Calu3 (cell line): ENCODE measurements at regions not wholly inside any gene's neighbourhood (a gene's known extent, or its start where the extent isn't known, plus 50 kb on each side); places are given as distances from the start of the nearest gene placed in this dataset.

ENCODE experiments used
- BruUV-seq: library from RNA; stranded (reverse); fragments of 400-500 nt; replicated peaks from 2 replicates; lab custom pipeline; 2021; lab: Mats Ljungman, UMichigan
- CTCF ChIA-PET: fragments of 300-600 bp; sonication (Branson Sonifier 250); formaldehyde crosslinking; loops from one replicate; lab custom pipeline; 2022; ENCODE audit warnings: antibody characterized with exemption; lab: Charles Lee
- DNase-seq: peaks from one replicate; pipeline ENCODE4 v3.0.0; 2022
- H3K27ac Mint-ChIP-seq: one replicate; pipeline ENCODE4 v1.8.0; 2022; ENCODE audit warnings: mixed read lengths; ENCODE audit not compliant: unreplicated experiment
- H3K27me3 Mint-ChIP-seq: one replicate; pipeline ENCODE4 v1.8.0; 2022; ENCODE audit warnings: mixed read lengths; ENCODE audit not compliant: unreplicated experiment
- H3K36me3 Mint-ChIP-seq: one replicate; pipeline ENCODE4 v1.8.0; 2022; ENCODE audit warnings: mild to moderate bottlenecking, moderate library complexity, mixed read lengths; ENCODE audit not compliant: insufficient read depth, unreplicated experiment
- H3K4me1 Mint-ChIP-seq: one replicate; pipeline ENCODE4 v1.8.0; 2022; ENCODE audit warnings: mild to moderate bottlenecking, low read depth, mixed read lengths; ENCODE audit not compliant: unreplicated experiment
- H3K4me3 Mint-ChIP-seq: one replicate; pipeline ENCODE4 v1.8.0; 2022; ENCODE audit warnings: mild to moderate bottlenecking, low read depth, moderate library complexity, mixed read lengths; ENCODE audit not compliant: unreplicated experiment
- H3K9me3 Mint-ChIP-seq: one replicate; pipeline ENCODE4 v1.8.0; 2022; ENCODE audit warnings: low read depth, mixed read lengths; ENCODE audit not compliant: unreplicated experiment
- CTCF ChIP-seq: fragments of 200-600 bp; IDR thresholded peaks from one replicate; pipeline ENCODE4 v1.8.0; 2022; ENCODE audit warnings: antibody characterized with exemption; ENCODE audit not compliant: unreplicated experiment
- intact Hi-C: fragments of 100-400 bp; cut with micrococcal nuclease; formaldehyde crosslinking; loops from one replicate; pipeline ENCODE4 v1.10.0; 2022; ENCODE audit not compliant: unreplicated experiment

DNA sequence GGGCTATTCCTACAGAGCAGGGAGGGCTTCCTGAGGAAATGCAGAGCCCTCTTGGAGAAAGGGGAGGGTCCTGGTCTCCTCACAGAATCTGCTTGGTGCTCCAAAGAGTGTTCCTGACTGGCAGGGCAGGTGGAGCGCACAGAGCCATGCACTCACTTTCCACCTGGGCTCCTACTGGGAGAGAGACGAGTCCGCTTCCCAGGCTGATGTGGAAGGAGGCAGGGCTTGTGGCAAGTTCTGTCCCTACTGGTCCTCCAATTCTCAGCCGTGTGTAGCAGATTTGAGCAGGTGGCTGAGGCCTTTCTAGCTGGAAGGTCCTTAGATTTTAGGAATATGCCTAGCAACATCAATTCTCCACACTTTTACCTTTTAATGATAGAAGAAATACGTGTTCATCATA is 111.5 kb upstream of the MKI67 start:
- CTCF ChIA-PET = no interaction called here
- BruUV-seq = no TSS peak
- no peak overlapping the region for H3K27ac Mint-ChIP-seq
- H3K27me3 Mint-ChIP-seq = peaks cover 49% of the 10 kb centered on the region
- TF ChIP-seq CTCF = no peak
- intact Hi-C loops = no loop called here
- H3K4me3 Mint-ChIP-seq = no peak overlapping the region
- H3K4me1 Mint-ChIP-seq = no peaks in the 10 kb centered on the region
- H3K36me3 Mint-ChIP-seq = no peaks in the 10 kb centered on the region
- H3K9me3 Mint-ChIP-seq = no peaks in the 10 kb centered on the region
- no peak for DNase-seq

DNA sequence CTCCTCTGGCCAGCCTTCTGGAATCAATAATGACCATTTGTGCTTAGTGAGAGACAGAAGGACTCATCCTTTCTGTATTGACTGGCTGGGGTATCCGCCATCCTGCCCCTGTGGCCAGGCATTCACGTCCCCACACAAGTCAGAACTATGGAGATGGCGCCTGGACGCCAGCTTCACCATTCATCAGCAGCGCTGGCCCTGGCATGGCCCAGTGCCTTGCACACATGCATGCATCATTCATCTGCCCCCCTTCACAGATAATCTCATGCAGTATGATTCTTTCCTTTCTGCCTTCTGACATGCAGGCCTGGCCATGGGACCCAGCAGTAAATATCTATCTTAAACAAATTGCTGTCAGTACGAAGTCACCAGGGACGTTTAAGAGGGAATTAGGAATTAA is 114.8 kb upstream of the MKI67 start:
- intact Hi-C loops = no loop called here
- no TSS peak for BruUV-seq
- peaks cover 31% of the 10 kb centered on the region for H3K27me3 Mint-ChIP-seq

DNA sequence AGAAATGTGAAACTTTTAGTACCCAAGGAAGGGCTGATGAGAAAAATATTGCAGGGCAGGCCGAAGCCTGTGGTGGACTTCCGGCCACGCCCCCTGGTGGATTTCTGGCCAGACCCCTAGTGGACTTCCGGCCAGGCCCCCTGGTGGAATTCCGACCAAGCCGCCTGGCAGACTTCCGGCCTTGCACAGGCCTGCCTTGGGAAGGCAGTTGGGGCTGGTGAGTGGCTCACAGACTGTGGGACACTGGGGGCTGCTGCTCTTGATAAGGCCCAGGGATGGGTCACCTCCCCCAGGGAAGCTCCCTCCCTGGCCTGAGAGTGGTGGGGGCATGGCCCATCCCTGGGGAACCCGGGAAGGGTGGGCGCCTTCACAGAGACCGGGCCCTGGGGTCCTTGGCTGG is 116.4 kb upstream of the MKI67 start:
- no peaks in the 10 kb centered on the region for H3K9me3 Mint-ChIP-seq
- no peak for DNase-seq
- no peak overlapping the region for H3K27ac Mint-ChIP-seq
- no peak overlapping the region for H3K4me3 Mint-ChIP-seq
- intact Hi-C loops = no loop called here
- no peak for TF ChIP-seq CTCF
- CTCF ChIA-PET = no interaction called here
- H3K27me3 Mint-ChIP-seq = peaks cover 30% of the 10 kb centered on the region
- no peaks in the 10 kb centered on the region for H3K4me1 Mint-ChIP-seq
- BruUV-seq = no TSS peak
- H3K36me3 Mint-ChIP-seq = no peaks in the 10 kb centered on the region

More for the DNA sequence above, 114.8 kb upstream of the MKI67 start:
- Mint-ChIP-seq H3K4me3 (no peak overlapping the region), H3K36me3 (no peaks in the 10 kb centered on the region), H3K9me3 (no peaks in the 10 kb centered on the region), H3K27ac (no peak overlapping the region), H3K4me1 (no peaks in the 10 kb centered on the region)
- CTCF ChIA-PET = no interaction called here
- no peak for TF ChIP-seq CTCF
- no peak for DNase-seq

GRCh38 chr10:128245026-128245425 is 118.8 kb upstream of the MKI67 start:
- no peaks in the 10 kb centered on the region for H3K36me3 Mint-ChIP-seq

More at GRCh38 chr10:128245026-128245425, 118.8 kb upstream of the MKI67 start:
- CTCF ChIA-PET = no interaction called here
- no peak overlapping the region for H3K27ac Mint-ChIP-seq
- BruUV-seq = no TSS peak
- TF ChIP-seq CTCF = no peak
- intact Hi-C loops = no loop called here
- no peak overlapping the region for H3K4me3 Mint-ChIP-seq
- no peak for DNase-seq
- no peaks in the 10 kb centered on the region for H3K4me1 Mint-ChIP-seq
- no peaks in the 10 kb centered on the region for H3K9me3 Mint-ChIP-seq
- H3K27me3 Mint-ChIP-seq = peaks cover 26% of the 10 kb centered on the region
